ENCODE measurements at regions not wholly inside any gene's neighbourhood (a gene's known extent, or its start where the extent isn't known, plus 50 kb on each side); places are given as distances from the start of the nearest gene placed in this dataset.

GRCh38 chr21:21730512-21730911 lies 732.3 kb downstream of the NCAM2 start:
- TF ChIP-seq POLR2A (IDR thresholded peaks at IDR 0.05) (no peak), CTCF (IDR thresholded peaks at IDR 0.05) (no peak)

Data from right lobe of liver (tissue), 4 donors.